MCF 10A (cell line): ENCODE measurements at regions not wholly inside any gene's neighbourhood (a gene's known extent, or its start where the extent isn't known, plus 50 kb on each side); places are given as distances from the start of the nearest gene placed in this dataset.
A peak's percentile ranks its signal among the peaks of the same experiment; 100 is the strongest.

Source experiments
- BruUV-seq: library from RNA; stranded (reverse); fragments of 400-500 nt; replicated peaks from 2 replicates; lab custom pipeline; 2021; lab: Mats Ljungman, UMichigan
- CTCF ChIA-PET: fragments of 300-600 bp; sonication (Branson Sonifier 250); formaldehyde crosslinking; extraction: SDS; loops from one replicate; lab custom pipeline; 2021; ENCODE audit warnings: antibody characterized with exemption, inconsistent platforms; lab: Yijun Ruan, JAX
- POLR2A ChIA-PET: fragments of 300-600, 350-650 bp; sonication (Branson Sonifier 250); formaldehyde crosslinking; extraction: SDS; loops from one replicate; lab custom pipeline; 2020; ENCODE audit warnings: antibody characterized with exemption, inconsistent platforms; lab: Yijun Ruan, JAX
- DNase-seq: peaks from one replicate; pipeline ENCODE4 v3.0.0-alpha.2; 2018; ENCODE audit not compliant: unreplicated experiment
- H3K27ac Mint-ChIP-seq: one replicate; pipeline ENCODE4 v1.8.0; 2022; ENCODE audit warnings: mild to moderate bottlenecking, low read depth, mixed read lengths; ENCODE audit not compliant: unreplicated experiment
- H3K27me3 Mint-ChIP-seq: one replicate; pipeline ENCODE4 v1.8.0; 2022; ENCODE audit warnings: mixed read lengths; ENCODE audit not compliant: insufficient read depth, unreplicated experiment
- H3K36me3 Mint-ChIP-seq: one replicate; pipeline ENCODE4 v1.8.0; 2022; ENCODE audit warnings: mild to moderate bottlenecking, moderate library complexity, mixed read lengths; ENCODE audit not compliant: insufficient read depth, unreplicated experiment
- H3K4me1 Mint-ChIP-seq: one replicate; pipeline ENCODE4 v1.8.0; 2022; ENCODE audit warnings: mixed read lengths; ENCODE audit not compliant: insufficient read depth, unreplicated experiment
- H3K4me3 Mint-ChIP-seq: one replicate; pipeline ENCODE4 v1.8.0; 2022; ENCODE audit warnings: mild to moderate bottlenecking, moderate library complexity, mixed read lengths; ENCODE audit not compliant: unreplicated experiment
- H3K9me3 Mint-ChIP-seq: one replicate; pipeline ENCODE4 v1.8.0; 2022; ENCODE audit warnings: mixed read lengths; ENCODE audit not compliant: unreplicated experiment
- CTCF ChIP-seq: fragments of 200-600 bp; IDR thresholded peaks from one replicate; pipeline ENCODE4 v1.8.0; 2022; ENCODE audit warnings: antibody characterized with exemption, mild to moderate bottlenecking; ENCODE audit not compliant: unreplicated experiment
- intact Hi-C: fragments of 100-400 bp; cut with micrococcal nuclease; formaldehyde crosslinking; loops from 2 replicates; pipeline ENCODE4 v1.14.1; 2022

DNA sequence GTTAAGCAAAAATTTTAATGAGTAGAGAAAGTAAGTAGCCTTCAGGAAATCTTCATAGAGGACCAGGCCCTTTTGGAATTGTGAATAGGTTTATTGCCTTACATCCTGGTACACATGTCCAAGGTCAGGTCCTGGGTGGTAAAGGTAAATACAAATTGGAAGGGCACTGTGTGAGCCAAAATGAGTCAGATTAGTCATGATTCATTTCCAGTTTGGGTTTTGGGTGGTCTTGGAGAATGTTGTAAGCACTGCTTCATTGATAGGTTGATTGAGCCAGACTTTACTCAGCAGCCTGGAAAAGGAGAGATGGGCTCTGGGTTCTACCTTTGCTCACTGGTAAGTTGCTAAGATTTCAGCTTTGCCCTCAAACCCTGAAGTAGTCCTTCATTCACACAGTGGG lies 82.5 kb upstream of the ZNF169 start:
- no peak for DNase-seq
- Mint-ChIP-seq H3K4me3 (no peak overlapping the region), H3K27ac (no peak overlapping the region), H3K27me3 (no peaks in the 10 kb centered on the region), H3K36me3 (peaks cover 98% of the 10 kb centered on the region), H3K9me3 (no peaks in the 10 kb centered on the region), H3K4me1 (peaks cover 45% of the 10 kb centered on the region)
- BruUV-seq = TSS peak; percentile 7
- ChIA-PET POLR2A (interaction anchor here (1.1 to 1.4 kb wide), 3 partner anchors 9 to 110 kb away, joined by 3 to 13 read pairs (median 3); no protein-coding TSS in a partner anchor), CTCF (interaction anchor here (0.6 to 1.9 kb wide), 3 partner anchors 111 to 1675 kb away, joined by 3 to 12 read pairs (median 3); no protein-coding TSS in a partner anchor)
- TF ChIP-seq CTCF = no peak
- intact Hi-C loops = no loop called here

DNA sequence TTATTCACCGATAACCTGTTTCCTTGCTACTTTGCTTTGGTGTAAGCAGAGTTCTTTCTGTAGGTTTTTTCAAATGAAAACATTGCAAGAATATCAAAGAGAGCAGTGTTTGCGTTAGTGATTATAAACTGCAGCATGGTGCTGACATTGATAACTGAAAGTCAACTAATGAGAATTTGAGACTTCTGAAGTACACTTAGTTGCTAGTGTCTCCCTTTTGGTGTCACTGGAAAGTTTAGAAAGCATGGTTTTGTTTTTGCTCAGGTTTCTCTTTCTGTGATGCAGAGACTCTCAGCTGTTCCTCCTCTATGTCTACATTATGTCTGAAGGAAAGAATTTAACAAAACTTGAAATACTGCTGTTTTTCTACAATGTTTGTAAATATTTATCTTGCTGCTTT lies 80.2 kb upstream of the ZNF169 start:
- H3K36me3 Mint-ChIP-seq = peaks cover 98% of the 10 kb centered on the region
- intact Hi-C loops = no loop called here
- TF ChIP-seq CTCF = no peak
- no peaks in the 10 kb centered on the region for H3K9me3 Mint-ChIP-seq
- ChIA-PET CTCF (interaction anchor here (0.7 to 1.4 kb wide), 4 partner anchors 113 to 165 kb away, joined by 3 to 4 read pairs (median 4); no protein-coding TSS in a partner anchor), POLR2A (interaction anchor here (1.1 to 1.5 kb wide), 4 partner anchors 10 to 148 kb away, joined by 4 to 6 read pairs (median 4); no protein-coding TSS in a partner anchor)
- BruUV-seq = no TSS peak
- H3K27me3 Mint-ChIP-seq = no peaks in the 10 kb centered on the region
- no peak for DNase-seq
- peaks cover 26% of the 10 kb centered on the region for H3K4me1 Mint-ChIP-seq
- no peak overlapping the region for H3K27ac Mint-ChIP-seq
- H3K4me3 Mint-ChIP-seq = no peak overlapping the region

DNA sequence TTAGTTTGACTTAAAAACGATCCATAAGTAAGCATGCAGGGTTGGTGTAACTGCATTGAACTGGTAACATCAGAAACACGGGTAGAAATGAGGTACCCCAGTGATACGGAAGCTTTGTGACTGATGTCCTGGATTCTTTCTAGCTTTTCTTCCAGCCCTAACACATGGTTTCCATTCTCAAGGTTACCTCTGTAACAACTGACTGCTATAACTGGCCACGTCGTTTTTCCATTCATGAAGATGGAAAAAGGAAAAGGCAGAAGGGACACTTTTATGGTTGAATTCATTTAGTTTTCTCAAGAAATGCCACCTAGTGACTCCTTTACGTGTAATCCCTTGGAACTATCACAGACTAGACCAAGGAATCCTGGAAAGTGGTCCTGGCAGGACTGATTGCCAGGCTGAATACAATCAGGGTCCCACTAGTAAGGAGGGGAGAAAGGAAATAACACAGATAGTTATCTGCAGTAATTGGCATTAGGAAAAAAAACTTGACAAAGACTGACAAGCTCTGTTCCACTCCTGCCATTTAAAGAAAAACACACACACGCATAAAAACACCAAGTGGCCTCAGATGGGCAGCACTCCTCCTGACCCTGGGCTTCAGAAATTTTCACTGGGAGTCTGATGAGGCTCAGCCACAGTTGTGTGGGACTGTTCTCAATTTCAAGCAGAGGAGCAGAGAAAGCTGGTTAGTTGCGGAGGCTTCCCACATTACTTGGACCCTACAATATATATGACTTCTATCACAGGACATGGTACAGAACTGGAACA lies 77.5 kb upstream of the ZNF169 start:
- Mint-ChIP-seq H3K4me3 (no peak overlapping the region), H3K36me3 (peaks cover 98% of the 10 kb centered on the region), H3K27me3 (no peaks in the 10 kb centered on the region), H3K9me3 (no peaks in the 10 kb centered on the region), H3K4me1 (peaks cover 20% of the 10 kb centered on the region), H3K27ac (peak overlapping the region; percentile 54)
- no peak for TF ChIP-seq CTCF
- DNase-seq = no peak
- ChIA-PET POLR2A (interaction anchor here (0.6 to 3.6 kb wide), 14 partner anchors 11 to 167 kb away, joined by 3 to 22 read pairs (median 5); no protein-coding TSS in a partner anchor), CTCF (interaction anchor here (0.9 to 1.2 kb wide), 3 partner anchors 30 to 116 kb away, joined by 3 to 6 read pairs (median 4); no protein-coding TSS in a partner anchor)
- no TSS peak for BruUV-seq
- intact Hi-C loops = no loop called here

- no peaks in the 10 kb centered on the region for H3K9me3 Mint-ChIP-seq
- intact Hi-C loops = no loop called here
- no peak for TF ChIP-seq CTCF
- DNase-seq = no peak
- no peak overlapping the region for H3K4me3 Mint-ChIP-seq
- peaks cover 98% of the 10 kb centered on the region for H3K36me3 Mint-ChIP-seq
- peak overlapping the region; percentile 54 for H3K27ac Mint-ChIP-seq
- no peaks in the 10 kb centered on the region for H3K27me3 Mint-ChIP-seq
- peaks cover 13% of the 10 kb centered on the region for H3K4me1 Mint-ChIP-seq
- no TSS peak for BruUV-seq
- ChIA-PET POLR2A (interaction anchor here (1.1 to 3.6 kb wide), 10 partner anchors 9 to 117 kb away, joined by 3 to 22 read pairs (median 6); no protein-coding TSS in a partner anchor), CTCF (interaction anchor here (1.2 kb wide), 1 partner anchor 117 kb away, joined by 4 read pairs; no protein-coding TSS in a partner anchor)
Observed at GRCh38 chr9:94182532-94182931, 76.6 kb upstream of the ZNF169 start.
